Hepatocyte (in vitro differentiated cells): ENCODE measurements at regions not wholly inside any gene's neighbourhood (a gene's known extent, or its start where the extent isn't known, plus 50 kb on each side); places are given as distances from the start of the nearest gene placed in this dataset.

Experiments used
- CTCF ChIP-seq: fragments of 200-600 bp; sonication (generic); IDR thresholded peaks from 2 replicates; pipeline ENCODE4 v1.5.1; 2016; ENCODE audit warnings: antibody characterized with exemption, mild to moderate bottlenecking; ENCODE audit not compliant: poor library complexity
- EZH2 ChIP-seq: fragments of 200-600 bp; sonication (generic); IDR thresholded peaks from 2 replicates; pipeline ENCODE4 v1.6.1; 2016; ENCODE audit warnings: antibody characterized with exemption, mild to moderate bottlenecking, borderline replicate concordance
- EZH2phosphoT487 ChIP-seq: fragments of 200-600 bp; sonication (generic); IDR thresholded peaks from one replicate; pipeline ENCODE4 v1.6.1; 2018; ENCODE audit warnings: antibody characterized with exemption, mild to moderate bottlenecking, low read depth, moderate library complexity; ENCODE audit not compliant: unreplicated experiment, severe bottlenecking

- TF ChIP-seq CTCF (no peak), EZH2 (no peak), EZH2phosphoT487 (no peak)
These were observed 545.4 kb upstream of the ARX start for GRCh38 chrX:25561190-25561589.
